Stimulated activated CD4-positive, alpha-beta T cell treated with anti-CD3 and anti-CD28 coated beads, Interleukin-12 subunit alpha, Interleukin-12 subunit beta, amount 100 ng/mL, for 4 hours (primary cell): ENCODE measurements at regions not wholly inside any gene's neighbourhood (a gene's known extent, or its start where the extent isn't known, plus 50 kb on each side); places are given as distances from the start of the nearest gene placed in this dataset.

Experiments
- DNase-seq: peaks from one replicate; pipeline ENCODE4 v3.0.0-alpha.2; 2020

DNA sequence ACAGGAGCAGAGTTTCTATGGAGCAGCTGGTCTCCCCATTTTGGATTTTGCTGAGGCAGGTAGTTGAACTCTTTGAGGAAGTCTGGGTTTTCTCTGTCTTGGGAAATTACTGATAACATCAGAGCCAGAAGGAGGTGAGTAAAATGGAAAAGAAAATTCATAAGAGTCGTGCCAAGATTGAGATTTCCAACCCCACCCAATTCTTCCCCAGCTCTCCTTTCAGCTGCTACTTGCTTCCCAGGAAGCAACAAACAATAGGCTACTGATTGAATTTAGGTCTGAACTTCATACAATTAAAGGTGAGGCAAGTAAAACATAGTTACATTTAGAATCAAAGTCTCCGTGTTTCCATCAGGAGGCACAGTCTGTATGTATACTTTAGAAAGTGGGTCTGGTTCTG, 54.6 kb upstream of the EOLA2 start:
- DNase-seq = no peak

DNA sequence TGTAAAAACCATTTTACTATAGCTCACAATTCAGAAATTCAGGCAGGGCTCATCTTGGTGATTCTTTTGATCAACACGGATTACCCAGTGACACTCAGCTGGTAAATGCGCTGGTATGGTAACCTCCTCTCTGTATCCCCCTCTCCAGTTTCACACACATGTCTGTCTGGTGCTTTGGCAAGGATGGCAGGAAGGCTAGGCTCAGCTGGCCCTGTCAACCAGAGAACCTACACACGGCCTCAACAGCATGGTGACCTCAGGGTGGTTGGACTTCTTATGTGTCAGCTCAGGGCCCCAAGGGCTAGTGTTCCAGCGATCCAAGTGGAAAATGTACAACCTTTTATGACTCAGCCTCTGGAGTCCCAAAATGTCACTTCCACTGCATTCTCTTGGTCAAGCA, 55.7 kb upstream of the EOLA2 start:
- DNase-seq = no peak

DNA sequence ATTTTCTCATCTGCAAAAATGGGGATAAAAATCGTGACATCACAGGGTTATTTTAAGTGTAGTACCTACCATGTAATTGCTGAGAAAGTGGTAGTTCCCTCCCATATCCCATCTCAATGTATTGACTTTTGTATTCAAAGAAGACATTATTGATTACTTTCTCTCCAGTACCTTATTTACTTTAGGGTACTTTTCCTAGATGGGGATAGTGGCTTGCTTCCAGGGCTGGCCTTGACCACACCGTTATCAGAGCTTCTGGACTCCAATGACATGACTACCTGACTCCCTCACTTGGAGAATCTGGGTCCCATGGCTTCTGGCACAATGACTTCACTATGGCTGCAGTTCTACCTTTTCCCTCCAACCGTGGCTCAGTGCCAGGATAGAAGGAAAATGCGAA, 58.2 kb upstream of the EOLA2 start:
- no peak for DNase-seq

DNA sequence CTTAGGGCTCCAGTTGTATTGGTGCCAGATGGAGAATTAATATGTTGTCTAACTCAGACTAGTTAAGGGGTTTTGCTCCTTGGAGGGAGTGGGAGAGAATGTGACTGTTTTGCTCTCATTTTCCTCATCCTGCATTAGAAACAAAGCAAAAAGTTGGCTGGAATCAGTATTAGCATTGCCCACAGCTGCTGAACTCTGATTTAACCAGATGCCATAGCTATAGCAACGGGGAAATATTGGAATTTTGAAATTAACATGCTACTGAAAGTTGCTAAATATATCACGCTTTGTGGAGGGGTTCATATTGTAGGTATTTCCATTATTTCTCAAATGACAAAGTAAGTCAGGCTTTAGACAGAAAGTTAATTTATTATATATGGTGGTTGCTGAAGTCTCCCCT, 66.7 kb upstream of the EOLA2 start:
- DNase-seq = no peak

DNA sequence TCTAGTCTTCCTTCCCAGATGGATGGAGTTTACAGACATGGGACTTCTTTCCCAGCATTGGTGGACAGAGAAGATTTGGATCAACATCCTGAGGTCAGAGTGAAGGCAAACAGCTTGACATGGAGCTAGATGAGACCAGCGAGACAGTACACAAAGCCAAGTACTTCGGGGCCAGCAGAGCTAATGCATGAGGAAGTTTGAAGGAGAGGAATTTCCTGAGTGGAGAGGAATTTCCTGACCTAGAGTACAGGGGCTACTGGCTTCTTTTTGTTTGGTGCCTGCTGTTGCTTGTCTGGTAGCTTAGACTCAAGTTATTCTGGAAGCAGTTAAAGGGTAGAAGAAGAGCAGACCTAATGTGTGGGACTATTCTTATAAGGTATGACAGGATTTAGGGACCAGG, 69.1 kb upstream of the EOLA2 start:
- no peak for DNase-seq

DNA sequence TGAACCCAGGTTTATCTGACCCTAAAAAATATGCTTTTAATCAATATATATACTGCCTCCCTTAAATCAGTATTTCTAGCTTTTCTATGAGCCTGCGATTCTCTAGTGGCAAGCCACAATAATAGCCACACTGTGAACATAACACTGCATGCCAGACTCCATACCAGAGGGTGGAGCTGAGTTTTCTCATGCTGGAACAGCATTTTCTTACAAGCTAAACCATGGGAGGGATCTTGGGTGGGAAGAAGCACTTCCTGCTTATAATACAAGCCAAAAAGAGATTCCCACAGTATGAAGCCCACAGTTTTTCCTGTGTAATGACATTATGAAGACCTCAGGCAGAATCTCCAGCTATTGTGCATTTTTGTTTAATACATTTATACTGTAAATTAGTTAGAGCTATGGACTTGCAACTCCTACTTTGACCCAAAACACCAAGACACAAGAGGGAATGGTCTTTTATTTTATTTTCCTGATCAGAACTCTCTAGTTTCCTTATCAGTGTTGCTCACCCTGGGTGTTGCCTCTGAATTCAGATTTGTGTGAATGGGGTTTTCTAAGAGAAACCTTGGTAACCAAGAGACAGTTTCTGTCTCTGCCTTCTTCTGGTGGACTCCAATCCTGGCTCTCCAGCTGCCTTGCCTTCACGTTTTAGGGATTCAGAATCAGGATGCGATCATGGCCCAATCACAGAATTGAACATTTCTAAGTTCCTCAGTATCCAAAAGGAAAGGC, 74.5 kb upstream of the EOLA2 start:
- no peak for DNase-seq

DNA sequence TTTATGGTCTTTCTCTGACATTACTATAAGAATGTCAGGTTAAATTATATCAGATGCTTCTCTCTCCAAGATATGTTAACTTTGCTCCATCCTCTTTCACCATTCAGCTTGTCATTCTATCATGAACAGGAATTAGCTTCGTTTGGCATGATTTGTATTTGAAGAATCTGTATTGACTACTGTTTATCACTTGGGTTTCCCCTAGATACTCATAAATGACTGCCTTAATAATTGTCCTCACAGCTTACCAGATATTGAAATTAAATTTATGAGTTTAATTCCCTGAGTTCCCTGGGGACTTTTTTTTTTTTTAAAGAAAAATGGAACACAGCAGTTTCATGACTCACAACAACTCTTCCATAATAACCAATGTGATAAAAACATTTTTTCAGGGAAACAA, 76.2 kb upstream of the EOLA2 start:
- DNase-seq = no peak

DNA sequence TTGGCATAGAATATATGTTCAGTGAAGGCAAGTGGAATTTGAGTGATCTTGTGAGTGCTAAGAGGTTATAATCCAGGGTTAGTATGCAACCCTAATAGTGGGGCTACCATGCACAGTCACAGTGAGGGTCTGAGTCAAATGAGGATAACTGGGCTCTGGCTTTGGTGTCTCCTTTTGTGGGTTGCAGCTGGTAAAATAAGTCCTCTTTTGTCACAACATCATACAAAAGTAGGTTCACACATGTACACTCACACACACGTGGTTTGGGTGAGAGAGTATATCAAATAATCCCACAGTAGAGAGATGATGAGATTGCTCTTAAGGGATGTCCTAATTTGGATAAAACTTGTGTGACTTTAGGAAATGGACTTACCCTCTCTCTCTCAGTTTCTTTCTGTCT, 79.6 kb upstream of the EOLA2 start:
- DNase-seq = no peak

DNA sequence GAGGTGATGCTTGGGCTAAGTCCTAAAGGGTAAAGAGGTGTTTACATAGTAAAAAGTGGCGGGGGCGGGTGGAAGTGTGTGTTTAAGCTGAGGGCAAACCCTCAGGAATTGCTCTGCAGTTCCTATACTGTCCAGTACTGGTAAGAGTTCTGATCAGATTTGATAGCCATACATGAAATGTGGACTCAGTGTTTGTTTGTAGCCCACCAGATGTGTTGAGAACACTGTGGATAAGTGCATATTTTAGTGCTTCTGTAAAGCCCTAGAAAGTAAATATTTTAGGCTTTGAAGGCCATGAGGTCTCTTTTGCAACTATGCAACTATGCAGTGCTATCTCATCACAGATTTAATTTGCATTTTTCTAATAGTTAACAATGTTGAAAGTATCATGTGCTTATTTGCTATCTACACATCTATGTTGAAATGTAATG, 80.7 kb upstream of the EOLA2 start:
- no peak for DNase-seq

DNA sequence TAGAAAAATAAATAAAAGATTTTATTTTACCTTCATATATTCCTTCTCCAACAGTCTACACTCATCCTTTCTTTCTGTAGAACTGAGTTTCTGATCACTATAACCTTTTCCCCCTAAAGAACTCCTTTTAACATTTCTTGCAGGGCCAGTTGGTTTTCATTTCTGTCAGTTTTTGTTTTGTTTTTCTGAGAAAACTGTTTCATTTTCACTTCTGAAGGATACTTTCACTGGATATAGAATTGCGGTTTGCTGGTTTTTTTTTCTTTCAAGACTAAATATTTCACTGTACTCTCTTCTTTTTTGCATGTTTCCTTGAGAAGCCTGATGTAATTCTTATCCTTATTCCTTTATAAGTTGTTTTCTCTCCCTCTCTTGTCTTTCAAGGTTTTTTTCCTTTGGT, 90.4 kb upstream of the EOLA2 start:
- no peak for DNase-seq

DNA sequence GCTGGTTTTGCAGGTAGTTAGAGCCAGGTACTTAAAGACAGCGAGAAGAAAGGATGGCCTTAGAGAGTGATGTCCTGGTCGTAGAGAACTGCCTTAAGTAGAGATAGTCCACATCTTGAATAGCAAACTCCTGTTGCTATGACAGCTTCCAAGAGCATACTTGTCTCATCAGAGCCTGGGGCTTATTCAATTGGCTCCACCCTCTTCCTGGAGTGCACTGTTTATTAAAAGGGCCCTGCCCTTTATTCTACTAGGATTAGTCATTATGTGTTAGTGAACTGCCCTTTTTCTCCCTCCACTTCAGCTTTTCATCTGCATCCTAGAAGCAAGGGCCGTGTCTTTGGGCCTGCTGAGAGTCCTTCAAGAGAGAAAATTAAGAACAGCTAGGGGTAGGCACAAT, 94.5 kb upstream of the EOLA2 start:
- no peak for DNase-seq

DNA sequence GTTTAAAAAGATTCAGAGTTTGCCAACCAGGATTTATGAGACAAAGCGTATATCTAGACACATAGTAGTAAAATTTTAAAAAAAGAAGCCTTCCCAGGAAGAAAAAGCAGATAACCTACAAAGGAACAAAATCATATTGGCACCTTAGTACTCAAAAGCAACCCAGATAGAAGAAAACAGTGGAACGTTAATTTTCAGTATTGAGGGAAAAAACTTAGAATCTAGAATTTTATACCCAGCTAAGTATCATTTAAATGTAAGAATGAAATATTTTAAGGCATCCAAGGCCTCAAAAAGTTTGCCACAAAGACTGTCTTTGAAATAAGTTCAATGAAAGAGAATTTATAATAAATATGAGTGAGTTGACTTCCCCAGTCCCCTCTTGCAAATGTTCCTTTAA, 96.5 kb upstream of the EOLA2 start:
- no peak for DNase-seq

DNA sequence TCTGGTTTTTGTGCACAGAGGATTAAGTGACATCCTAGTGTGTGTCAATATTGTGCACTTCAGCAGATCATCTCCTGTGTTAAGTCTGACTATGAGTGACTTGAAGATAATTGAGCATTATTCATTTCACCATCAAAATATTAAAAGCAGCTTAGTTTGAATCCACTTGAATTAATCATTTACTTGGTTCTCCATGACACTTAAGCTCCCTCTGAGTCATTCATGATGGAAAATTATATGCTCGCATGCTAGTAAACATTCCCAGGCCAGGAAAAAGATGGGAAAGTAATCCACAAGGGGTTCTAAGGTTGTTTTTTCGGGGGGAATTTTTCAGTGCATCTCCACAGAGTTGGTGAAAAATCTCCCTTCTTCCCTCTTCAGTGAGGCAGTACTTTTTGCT, 97.2 kb upstream of the EOLA2 start:
- no peak for DNase-seq

DNA sequence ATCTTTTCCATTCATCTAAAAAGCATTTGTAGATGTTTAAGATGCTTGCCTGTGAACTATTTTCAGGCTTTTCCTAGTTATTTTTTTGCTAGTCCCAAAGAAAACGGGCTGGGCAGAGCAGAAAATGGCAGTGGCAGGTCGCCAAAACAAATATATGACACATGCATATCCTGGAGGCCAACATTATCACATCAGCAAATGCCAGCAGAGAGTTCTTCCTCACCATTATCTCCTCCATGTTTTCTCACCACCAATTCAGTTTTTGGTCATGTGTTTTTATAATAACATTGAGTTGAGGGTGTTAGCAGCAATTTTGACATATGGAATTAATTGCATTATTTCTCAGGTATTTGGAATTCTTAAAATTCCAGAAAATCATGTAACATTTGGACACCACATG, 97.9 kb upstream of the EOLA2 start:
- no peak for DNase-seq

DNA sequence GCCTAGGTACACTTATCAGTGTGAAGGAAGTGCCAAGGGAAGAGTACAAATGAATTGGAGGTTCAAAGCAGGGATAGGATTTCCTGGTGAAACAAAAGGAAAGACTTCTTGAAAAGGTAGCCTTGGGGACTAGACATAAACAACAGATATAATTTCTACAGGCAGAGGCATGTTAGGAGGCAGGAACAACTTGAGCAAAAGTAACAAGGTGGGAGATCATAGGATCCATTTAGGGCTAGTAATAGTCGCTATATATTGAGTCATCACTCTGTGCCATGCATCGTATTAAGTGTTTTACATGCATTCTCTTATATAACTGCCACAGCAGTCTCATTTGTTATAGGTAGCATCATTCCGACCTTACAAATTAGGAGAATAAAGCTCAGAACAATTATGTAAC, 98.3 kb upstream of the EOLA2 start:
- DNase-seq = no peak

DNA sequence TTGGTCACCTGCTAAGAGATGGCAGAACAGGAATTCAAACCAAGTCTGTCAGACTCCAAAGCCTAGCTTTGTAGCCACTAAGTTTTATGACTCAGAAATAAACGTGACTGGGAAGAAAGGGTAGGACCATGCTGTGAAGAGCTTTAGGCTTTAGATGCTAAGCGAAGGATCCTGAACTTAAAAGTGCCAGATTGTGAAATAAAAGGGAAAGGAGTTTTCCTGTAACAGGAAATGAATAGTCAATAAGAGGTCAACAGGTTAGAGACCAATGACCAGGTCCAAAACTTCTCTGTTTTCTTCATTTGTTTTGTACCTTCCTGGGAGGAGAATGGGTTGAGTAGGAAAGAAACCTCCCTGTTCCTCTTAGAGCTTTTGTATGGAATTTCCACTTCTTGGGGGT, 98.8 kb upstream of the EOLA2 start:
- no peak for DNase-seq

DNA sequence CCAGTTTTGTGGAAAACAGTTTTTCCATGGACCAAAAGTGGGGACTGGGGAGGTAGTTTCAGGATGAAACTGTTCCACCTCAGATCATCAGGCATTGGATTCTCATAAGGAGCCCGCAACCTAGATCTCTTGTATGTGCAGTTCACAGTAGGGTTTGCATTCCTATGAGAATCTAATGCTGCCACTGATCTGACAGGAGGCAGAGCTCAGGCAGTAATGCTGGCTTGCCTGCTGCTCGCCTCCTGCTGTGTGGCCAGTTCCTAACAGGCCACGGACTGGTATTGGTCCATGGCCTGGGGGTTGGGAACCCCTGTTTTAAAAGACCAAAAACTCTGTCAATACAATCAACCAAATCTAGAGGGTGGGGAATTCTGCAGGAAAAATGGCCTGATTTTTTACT, 100.0 kb upstream of the EOLA2 start:
- DNase-seq = no peak

DNA sequence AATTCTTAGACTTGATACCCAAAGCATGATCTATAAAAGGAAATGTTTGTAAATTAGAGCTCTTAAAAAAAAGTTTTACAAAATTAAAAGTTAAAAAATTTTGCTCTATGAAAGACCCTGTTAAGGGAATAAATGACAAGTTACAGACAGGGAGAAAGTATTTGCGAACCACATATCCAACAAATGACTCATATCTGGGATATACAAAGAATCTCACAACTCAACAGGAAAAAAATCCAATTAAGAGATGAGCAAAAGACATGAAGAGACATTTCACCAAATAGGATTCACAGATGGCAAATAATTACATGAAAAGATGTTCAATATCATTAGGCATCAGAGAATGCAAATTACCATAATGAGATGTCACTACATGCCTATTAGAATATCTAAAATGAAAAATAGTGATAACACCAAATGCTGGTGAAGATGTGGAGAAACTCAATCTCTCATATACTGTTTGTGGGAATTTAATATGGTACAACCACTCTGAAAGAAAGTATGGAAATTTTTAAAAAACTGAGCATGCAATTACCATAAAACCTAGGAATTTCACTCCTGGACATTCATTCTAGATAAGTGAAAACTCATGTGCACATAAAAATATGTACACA, 100.8 kb upstream of the EOLA2 start:
- no peak for DNase-seq

DNA sequence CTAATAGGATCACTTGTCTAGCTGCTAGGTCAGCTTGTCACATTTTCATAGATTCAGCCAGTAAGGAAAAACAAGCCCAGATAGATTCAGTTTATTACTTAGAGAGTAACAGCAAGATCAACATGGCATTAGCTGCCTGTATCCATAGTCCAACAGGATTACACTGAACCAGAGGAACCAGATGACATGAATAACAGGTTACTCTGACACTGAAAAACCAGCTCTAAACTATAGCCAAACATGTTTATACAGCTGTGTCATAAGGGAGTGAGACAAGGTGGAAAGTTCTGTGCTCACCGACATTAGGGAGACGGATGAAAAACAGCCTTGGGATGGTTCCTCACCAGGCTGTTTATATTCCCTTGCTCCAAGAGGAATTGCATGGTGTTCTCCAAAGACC, 102.9 kb upstream of the EOLA2 start:
- DNase-seq = no peak

DNA sequence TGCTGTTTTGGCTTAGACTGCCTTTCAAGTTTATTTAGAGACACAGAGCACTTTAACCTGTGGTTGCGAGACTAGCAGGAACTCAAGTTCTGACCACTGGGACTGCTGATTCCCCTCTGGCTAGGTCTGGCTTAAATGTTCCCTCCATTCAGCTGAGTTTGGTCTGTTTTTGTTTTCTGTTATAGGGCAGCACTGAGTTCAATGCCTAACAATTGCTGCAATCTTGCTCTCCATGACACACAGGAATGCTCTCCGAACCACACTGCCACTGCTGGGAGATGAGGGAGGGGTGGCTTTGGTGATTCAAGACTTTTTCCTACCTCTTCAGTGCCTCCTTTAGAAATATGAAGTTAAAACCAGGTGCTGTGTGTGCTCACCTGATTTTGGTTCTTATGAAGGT, 106.3 kb upstream of the EOLA2 start:
- no peak for DNase-seq

DNA sequence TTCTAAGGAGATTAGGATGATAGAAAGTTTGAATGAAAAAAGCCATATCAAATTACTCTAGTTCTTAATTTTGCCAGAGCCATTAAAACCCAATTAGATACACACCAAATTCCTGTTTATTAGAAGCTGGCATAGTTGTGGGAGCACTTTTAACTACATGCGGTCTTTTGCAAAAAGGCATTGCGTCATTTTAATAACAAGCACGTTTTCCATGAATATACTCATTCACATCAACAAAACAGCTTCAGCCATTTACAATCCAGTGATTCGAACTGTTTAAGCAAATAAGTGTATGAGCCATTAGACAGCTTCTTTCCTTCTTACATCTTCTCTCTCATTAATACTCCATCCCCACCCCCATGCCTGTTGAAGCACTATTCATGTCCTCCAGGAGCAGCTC, 109.5 kb upstream of the EOLA2 start:
- no peak for DNase-seq

DNA sequence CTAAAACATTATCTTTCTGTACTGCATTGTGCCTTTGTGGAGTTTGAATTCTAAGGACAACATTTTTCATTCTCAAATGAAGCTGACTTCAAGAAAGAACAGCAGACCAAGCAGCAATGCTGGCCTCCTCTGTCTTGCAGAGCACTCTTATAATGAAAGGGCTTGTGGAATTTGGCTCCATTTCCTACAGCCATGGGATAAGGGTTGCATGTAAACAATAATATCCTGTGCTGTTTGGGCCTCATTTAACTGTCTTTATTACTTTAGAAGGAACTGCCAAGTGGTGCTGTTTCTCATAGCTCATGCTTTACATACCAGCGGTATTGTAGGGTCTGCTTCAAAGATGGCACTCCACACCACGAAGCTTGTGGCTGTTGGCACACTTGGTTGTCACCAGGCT, 111.4 kb upstream of the EOLA2 start:
- no peak for DNase-seq

DNA sequence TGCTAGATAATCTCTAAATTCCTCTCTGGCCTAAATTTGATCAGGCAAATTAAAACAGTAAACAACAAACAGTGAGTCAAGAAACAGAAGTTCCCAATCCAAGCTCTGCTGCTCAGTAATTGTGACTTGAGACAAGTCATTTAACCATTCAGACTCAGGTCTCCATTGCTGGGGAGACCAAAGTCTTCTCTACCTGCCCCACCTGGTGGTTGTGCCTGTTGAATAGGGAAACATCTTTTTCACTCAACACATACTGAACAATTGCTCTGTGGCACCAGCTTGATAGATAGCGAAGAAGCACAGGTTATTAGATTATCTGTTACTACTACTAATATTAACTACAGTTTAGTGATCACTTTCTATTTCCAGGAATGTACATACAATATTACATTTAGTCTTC, 112.1 kb upstream of the EOLA2 start:
- DNase-seq = no peak

DNA sequence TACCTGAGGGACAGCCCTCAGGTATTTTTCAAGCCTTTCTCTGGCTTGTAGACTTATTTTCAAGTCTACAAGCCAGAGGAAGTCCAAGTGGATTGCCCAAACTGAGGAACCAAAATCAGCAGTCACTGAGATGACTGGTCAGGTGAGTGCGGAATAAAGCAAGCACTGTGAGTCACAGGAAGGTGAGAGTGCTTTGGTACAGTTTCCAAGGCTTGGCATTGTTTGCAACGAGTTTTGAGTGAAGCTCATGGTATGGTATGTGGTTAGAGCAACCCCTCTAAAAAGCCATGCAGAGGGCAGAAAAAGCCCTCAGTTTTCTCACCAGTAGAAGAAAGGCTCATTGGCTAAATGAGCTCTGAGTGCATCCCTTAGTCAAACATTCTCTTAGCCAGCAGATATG, 112.8 kb upstream of the EOLA2 start:
- no peak for DNase-seq

DNA sequence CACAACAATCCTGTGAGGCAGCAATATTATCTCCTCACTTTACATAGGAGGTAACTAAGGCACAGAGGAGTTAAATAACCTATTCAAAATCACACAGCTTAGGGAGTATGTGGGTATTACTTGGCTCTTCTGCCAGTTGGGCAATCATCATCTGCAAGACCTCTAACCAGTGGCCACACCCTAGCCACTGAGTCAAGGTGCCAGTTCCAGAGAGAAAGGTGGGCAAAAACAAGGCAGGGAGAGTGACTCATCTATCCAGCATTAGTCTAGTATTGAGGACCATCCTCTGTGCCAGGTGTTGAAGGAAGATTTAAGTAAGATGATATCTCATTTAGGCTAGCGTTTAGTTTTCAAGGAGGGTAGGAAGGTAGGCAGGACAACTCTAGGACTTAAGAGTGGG, 113.9 kb upstream of the EOLA2 start:
- DNase-seq = no peak
